NAMALWA (cell line): ENCODE measurements at regions not wholly inside any gene's neighbourhood (a gene's known extent, or its start where the extent isn't known, plus 50 kb on each side); places are given as distances from the start of the nearest gene placed in this dataset.

ENCODE experiments used
- DNase-seq: peaks from one replicate; pipeline ENCODE4 v3.0.0-alpha.2; 2015; ENCODE audit warnings: low spot score

GRCh38 chr18:41540237-41540871 lies 414.7 kb upstream of the PIK3C3 start:
- DNase-seq: no peak

GRCh38 chr18:41538751-41539150 lies 416.3 kb upstream of the PIK3C3 start:
- DNase-seq: no peak

- DNase-seq: no peak
Observed at GRCh38 chr18:41537666-41538065, 417.4 kb upstream of the PIK3C3 start.

- DNase-seq: peak; percentile 7
Observed at GRCh38 chr18:41532344-41533086, 422.5 kb upstream of the PIK3C3 start.

- DNase-seq: no peak
Observed at GRCh38 chr18:41530970-41531369, 424.1 kb upstream of the PIK3C3 start.

GRCh38 chr18:41529093-41529492 lies 425.9 kb upstream of the PIK3C3 start:
- no peak for DNase-seq

GRCh38 chr18:41526054-41526453 lies 429.0 kb upstream of the PIK3C3 start:
- DNase-seq: no peak

- DNase-seq: no peak
Observed at GRCh38 chr18:41524674-41525470, 430.2 kb upstream of the PIK3C3 start.

GRCh38 chr18:41517142-41517541 lies 437.9 kb upstream of the PIK3C3 start:
- DNase-seq: no peak

- no peak for DNase-seq
Observed at GRCh38 chr18:41513438-41513837, 441.6 kb upstream of the PIK3C3 start.

GRCh38 chr18:41504316-41504715 lies 450.7 kb upstream of the PIK3C3 start:
- DNase-seq: no peak

GRCh38 chr18:41501848-41502247 lies 453.2 kb upstream of the PIK3C3 start:
- no peak for DNase-seq

- no peak for DNase-seq
Observed at GRCh38 chr18:41499345-41499744, 455.7 kb upstream of the PIK3C3 start.

- no peak for DNase-seq
Observed at GRCh38 chr18:41490861-41491260, 464.2 kb upstream of the PIK3C3 start.

- DNase-seq: no peak
Observed at GRCh38 chr18:41486575-41486974, 468.5 kb upstream of the PIK3C3 start.

- DNase-seq: no peak
Observed at GRCh38 chr18:41484069-41484468, 471.0 kb upstream of the PIK3C3 start.

GRCh38 chr18:41482501-41482900 lies 472.5 kb upstream of the PIK3C3 start:
- DNase-seq: no peak

- DNase-seq: no peak
Observed at GRCh38 chr18:41466436-41467160, 488.4 kb upstream of the PIK3C3 start.

GRCh38 chr18:41465386-41465785 lies 489.6 kb upstream of the PIK3C3 start:
- no peak for DNase-seq

GRCh38 chr18:41464278-41464677 lies 490.8 kb upstream of the PIK3C3 start:
- DNase-seq: no peak

GRCh38 chr18:41462946-41463345 lies 492.1 kb upstream of the PIK3C3 start:
- DNase-seq: no peak

- no peak for DNase-seq
Observed at GRCh38 chr18:41461114-41461513, 493.9 kb upstream of the PIK3C3 start.
